ENCODE measurements at regions not wholly inside any gene's neighbourhood (a gene's known extent, or its start where the extent isn't known, plus 50 kb on each side); places are given as distances from the start of the nearest gene placed in this dataset.

DNA sequence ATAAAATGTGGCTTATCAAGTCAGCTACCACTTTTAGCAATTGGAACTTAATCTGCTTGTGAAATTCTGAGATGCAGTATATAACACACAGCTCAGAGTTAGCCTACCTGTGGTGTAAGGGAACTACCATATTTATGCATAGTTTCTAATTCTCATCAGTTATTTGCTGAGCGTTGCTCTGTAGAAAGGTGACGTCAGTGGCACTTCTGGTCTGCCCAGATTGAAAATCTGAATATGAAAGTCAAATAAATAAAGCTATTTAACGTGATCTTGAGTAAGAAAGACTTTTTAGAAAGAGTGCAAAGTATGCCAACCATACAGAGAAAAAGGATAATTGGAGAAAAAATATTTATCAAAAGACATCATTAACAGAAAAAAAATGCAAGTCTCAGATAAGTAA lies 938.9 kb upstream of the NOVA1 start:
- no peaks in the 10 kb centered on the region for H3K79me2 ChIP-seq (ENCODE audit: insufficient read depth, low read length)
- no peak overlapping the region for H3K4me3 ChIP-seq (ENCODE audit: insufficient read depth, low read length)
- H3K27me3 ChIP-seq (ENCODE audit: insufficient read depth, low read length): no peaks in the 10 kb centered on the region
- H3K4me1 ChIP-seq (ENCODE audit: insufficient read depth, low read length): no peaks in the 10 kb centered on the region
- no peaks in the 10 kb centered on the region for H3K36me3 ChIP-seq (ENCODE audit: insufficient read depth, low read length)
- no peak overlapping the region for H2AFZ ChIP-seq (ENCODE audit: low read length)
- peak; percentile 31 for DNase-seq (ENCODE audit: insufficient read length, low spot score, missing footprints)
- peaks cover 3% of the 10 kb centered on the region for H3K9me3 ChIP-seq (ENCODE audit: low read depth, low read length)
- no peaks in the 10 kb centered on the region for H4K20me1 ChIP-seq (ENCODE audit: insufficient read depth, low read length)
- no peak overlapping the region for H3K4me2 ChIP-seq (ENCODE audit: insufficient read depth, low read length)
- TF ChIP-seq, protein P1, sequence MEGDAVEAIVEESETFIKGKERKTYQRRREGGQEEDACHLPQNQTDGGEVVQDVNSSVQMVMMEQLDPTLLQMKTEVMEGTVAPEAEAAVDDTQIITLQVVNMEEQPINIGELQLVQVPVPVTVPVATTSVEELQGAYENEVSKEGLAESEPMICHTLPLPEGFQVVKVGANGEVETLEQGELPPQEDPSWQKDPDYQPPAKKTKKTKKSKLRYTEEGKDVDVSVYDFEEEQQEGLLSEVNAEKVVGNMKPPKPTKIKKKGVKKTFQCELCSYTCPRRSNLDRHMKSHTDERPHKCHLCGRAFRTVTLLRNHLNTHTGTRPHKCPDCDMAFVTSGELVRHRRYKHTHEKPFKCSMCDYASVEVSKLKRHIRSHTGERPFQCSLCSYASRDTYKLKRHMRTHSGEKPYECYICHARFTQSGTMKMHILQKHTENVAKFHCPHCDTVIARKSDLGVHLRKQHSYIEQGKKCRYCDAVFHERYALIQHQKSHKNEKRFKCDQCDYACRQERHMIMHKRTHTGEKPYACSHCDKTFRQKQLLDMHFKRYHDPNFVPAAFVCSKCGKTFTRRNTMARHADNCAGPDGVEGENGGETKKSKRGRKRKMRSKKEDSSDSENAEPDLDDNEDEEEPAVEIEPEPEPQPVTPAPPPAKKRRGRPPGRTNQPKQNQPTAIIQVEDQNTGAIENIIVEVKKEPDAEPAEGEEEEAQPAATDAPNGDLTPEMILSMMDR (IDR thresholded peaks at IDR 0.05; ENCODE audit: extremely low read depth, low read depth, low read length): no peak
- no peak overlapping the region for H3K27ac ChIP-seq (ENCODE audit: low read depth, low read length)

- no peaks in the 10 kb centered on the region for H4K20me1 ChIP-seq (ENCODE audit: insufficient read depth, low read length)
- H3K4me3 ChIP-seq (ENCODE audit: insufficient read depth, low read length): no peak overlapping the region
- DNase-seq (ENCODE audit: insufficient read length, low spot score, missing footprints): no peak
- no peak overlapping the region for H3K4me2 ChIP-seq (ENCODE audit: insufficient read depth, low read length)
- H3K9me3 ChIP-seq (ENCODE audit: low read depth, low read length): no peaks in the 10 kb centered on the region
- no peaks in the 10 kb centered on the region for H3K36me3 ChIP-seq (ENCODE audit: insufficient read depth, low read length)
- no peaks in the 10 kb centered on the region for H3K79me2 ChIP-seq (ENCODE audit: insufficient read depth, low read length)
- TF ChIP-seq, protein P1 (IDR thresholded peaks at IDR 0.05; ENCODE audit: extremely low read depth, low read depth, low read length): no peak
- no peaks in the 10 kb centered on the region for H3K4me1 ChIP-seq (ENCODE audit: insufficient read depth, low read length)
- no peak overlapping the region for H3K27ac ChIP-seq (ENCODE audit: low read depth, low read length)
- no peaks in the 10 kb centered on the region for H3K27me3 ChIP-seq (ENCODE audit: insufficient read depth, low read length)
- H2AFZ ChIP-seq (ENCODE audit: low read length): no peak overlapping the region
Measured at GRCh38 chr14:27546111-27546510, 948.3 kb upstream of the NOVA1 start.

DNA sequence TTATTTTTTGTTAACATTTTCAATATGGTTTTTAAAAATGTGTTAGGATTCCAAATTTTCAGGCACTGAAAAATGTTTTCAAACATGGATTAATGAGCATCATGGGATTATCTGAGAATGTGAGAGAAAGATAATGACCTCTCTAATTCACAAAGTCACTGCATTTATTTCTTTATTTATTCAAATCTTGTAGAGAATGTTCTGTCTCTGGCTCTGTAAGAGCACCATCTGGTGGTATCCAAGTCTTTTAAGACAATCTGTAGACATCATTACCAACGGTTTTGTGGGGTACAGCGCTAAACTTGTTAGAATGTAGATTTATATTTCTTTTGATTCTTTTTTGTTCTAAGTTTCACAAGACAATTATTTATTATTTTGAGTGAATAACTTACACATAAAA lies 956.0 kb upstream of the NOVA1 start:
- TF ChIP-seq, protein P1 (IDR thresholded peaks at IDR 0.05; ENCODE audit: extremely low read depth, low read depth, low read length): no peak

GRCh38 chr14:27557445-27557844 lies 959.6 kb upstream of the NOVA1 start:
- H3K79me2 ChIP-seq (ENCODE audit: insufficient read depth, low read length): no peaks in the 10 kb centered on the region
- H3K27me3 ChIP-seq (ENCODE audit: insufficient read depth, low read length): no peaks in the 10 kb centered on the region
- no peaks in the 10 kb centered on the region for H4K20me1 ChIP-seq (ENCODE audit: insufficient read depth, low read length)
- no peak overlapping the region for H3K27ac ChIP-seq (ENCODE audit: low read depth, low read length)
- H3K4me3 ChIP-seq (ENCODE audit: insufficient read depth, low read length): no peak overlapping the region
- no peaks in the 10 kb centered on the region for H3K36me3 ChIP-seq (ENCODE audit: insufficient read depth, low read length)
- no peak overlapping the region for H3K4me2 ChIP-seq (ENCODE audit: insufficient read depth, low read length)
- TF ChIP-seq, protein P1 (IDR thresholded peaks at IDR 0.05; ENCODE audit: extremely low read depth, low read depth, low read length): no peak
- H3K9me3 ChIP-seq (ENCODE audit: low read depth, low read length): peaks cover 3% of the 10 kb centered on the region
- no peaks in the 10 kb centered on the region for H3K4me1 ChIP-seq (ENCODE audit: insufficient read depth, low read length)
- no peak overlapping the region for H2AFZ ChIP-seq (ENCODE audit: low read length)
- no peak for DNase-seq (ENCODE audit: insufficient read length, low spot score, missing footprints)

More for the DNA sequence above, 956.0 kb upstream of the NOVA1 start:
- Histone ChIP-seq H2AFZ (ENCODE audit: low read length) (no peak overlapping the region), H4K20me1 (ENCODE audit: insufficient read depth, low read length) (no peaks in the 10 kb centered on the region), H3K4me3 (ENCODE audit: insufficient read depth, low read length) (no peak overlapping the region), H3K27me3 (ENCODE audit: insufficient read depth, low read length) (no peaks in the 10 kb centered on the region), H3K79me2 (ENCODE audit: insufficient read depth, low read length) (no peaks in the 10 kb centered on the region), H3K9me3 (ENCODE audit: low read depth, low read length) (peaks cover 3% of the 10 kb centered on the region), H3K4me1 (ENCODE audit: insufficient read depth, low read length) (no peaks in the 10 kb centered on the region), H3K36me3 (ENCODE audit: insufficient read depth, low read length) (no peaks in the 10 kb centered on the region), H3K4me2 (ENCODE audit: insufficient read depth, low read length) (no peak overlapping the region), H3K27ac (ENCODE audit: low read depth, low read length) (no peak overlapping the region)
- no peak for DNase-seq (ENCODE audit: insufficient read length, low spot score, missing footprints)
